OCI-LY3 (cell line): ENCODE measurements at regions not wholly inside any gene's neighbourhood (a gene's known extent, or its start where the extent isn't known, plus 50 kb on each side); places are given as distances from the start of the nearest gene placed in this dataset.

Experiments
- H2AFZ ChIP-seq: fragments of 200-600, 300-600 bp; shearing (Covaris generic); 2 replicates; pipeline ENCODE4 v1.6.0; 2014; ENCODE audit warnings: antibody characterized with exemption, low read depth, low read length
- H3K27ac ChIP-seq: fragments of 200-600, 300-600 bp; sonication (generic); 2 replicates; pipeline ENCODE4 v1.5.1; 2014; ENCODE audit warnings: mild to moderate bottlenecking, low read length, moderate library complexity, mixed read lengths
- H3K27me3 ChIP-seq: fragments of 200-600, 300-600 bp; sonication (generic); 2 replicates; pipeline ENCODE4 v1.6.1; 2014; ENCODE audit warnings: low read depth, low read length, mixed read lengths
- H3K36me3 ChIP-seq: fragments of 200-600, 300-600 bp; sonication (generic); replicated peaks from 2 replicates; pipeline ENCODE3; 2014; ENCODE audit warnings: low read depth, low read length, mixed read lengths
- H3K4me1 ChIP-seq: fragments of 300-600, 200-600 bp; sonication (generic); 2 replicates; pipeline ENCODE4 v1.6.1; 2014; ENCODE audit warnings: low read length, mixed read lengths
- H3K4me2 ChIP-seq: fragments of 200-600, 300-600 bp; sonication (generic); 2 replicates; pipeline ENCODE4 v1.6.1; 2014; ENCODE audit warnings: low read length, mixed read lengths
- H3K4me3 ChIP-seq: fragments of 300-600, 200-600 bp; sonication (generic); 2 replicates; pipeline ENCODE4 v1.5.1; 2014; ENCODE audit warnings: antibody characterized with exemption, mild to moderate bottlenecking, low read length, moderate library complexity
- H3K79me2 ChIP-seq: fragments of 300-600, 200-600 bp; shearing (Covaris generic); 2 replicates; pipeline ENCODE4 v1.6.1; 2014; ENCODE audit warnings: mild to moderate bottlenecking, low read length, mixed read lengths
- H3K9ac ChIP-seq: fragments of 300-600, 200-600 bp; shearing (Covaris generic); 2 replicates; pipeline ENCODE4 v1.6.0; 2014; ENCODE audit warnings: mild to moderate bottlenecking, low read length, moderate library complexity
- H3K9me3 ChIP-seq: fragments of 200-600, 300-600 bp; shearing (Covaris generic); 2 replicates; pipeline ENCODE4 v1.6.1; 2014; ENCODE audit warnings: low read length, mixed read lengths; ENCODE audit not compliant: insufficient read depth
- H4K20me1 ChIP-seq: fragments of 200-600, 300-600 bp; sonication (generic); 2 replicates; pipeline ENCODE4 v1.6.1; 2016; ENCODE audit warnings: low read length, mixed read lengths; ENCODE audit not compliant: insufficient read depth
- CTCF ChIP-seq: fragments of 200-600, 300-600 bp; sonication (generic); IDR thresholded peaks from 2 replicates; pipeline ENCODE4 v1.5.1; 2014; ENCODE audit warnings: antibody characterized with exemption, low read length, low read depth
- EZH2phosphoT487 ChIP-seq: fragments of 200-600 bp; shearing (Covaris generic); IDR thresholded peaks from 2 replicates; pipeline ENCODE4 v1.6.1; 2018; ENCODE audit warnings: antibody characterized with exemption, mixed run types, low read depth

- Histone ChIP-seq H3K4me2 (no peak overlapping the region), H3K9me3 (no peaks in the 10 kb centered on the region)
Measured at GRCh38 chr3:65166531-65166930, 478.7 kb upstream of the ADAMTS9 start.

GRCh38 chr3:65158023-65158422 lies 470.2 kb upstream of the ADAMTS9 start:
- no peaks in the 10 kb centered on the region for H3K27me3 ChIP-seq
- H2AFZ ChIP-seq = no peak overlapping the region
- no peaks in the 10 kb centered on the region for H3K4me1 ChIP-seq
- no peaks in the 10 kb centered on the region for H3K36me3 ChIP-seq
- no peak overlapping the region for H3K27ac ChIP-seq
- H4K20me1 ChIP-seq = no peaks in the 10 kb centered on the region
- H3K4me3 ChIP-seq = no peak overlapping the region
- no peaks in the 10 kb centered on the region for H3K9me3 ChIP-seq
- TF ChIP-seq CTCF = no peak
- no peak overlapping the region for H3K9ac ChIP-seq
- H3K4me2 ChIP-seq = no peak overlapping the region
- no peaks in the 10 kb centered on the region for H3K79me2 ChIP-seq

More at GRCh38 chr3:65166531-65166930, 478.7 kb upstream of the ADAMTS9 start:
- Histone ChIP-seq H3K4me3 (no peak overlapping the region), H3K27me3 (no peaks in the 10 kb centered on the region), H3K79me2 (no peaks in the 10 kb centered on the region), H3K9ac (no peak overlapping the region), H4K20me1 (no peaks in the 10 kb centered on the region), H3K4me1 (no peaks in the 10 kb centered on the region), H2AFZ (no peak overlapping the region), H3K27ac (no peak overlapping the region), H3K36me3 (no peaks in the 10 kb centered on the region)
- TF ChIP-seq CTCF (no peak), EZH2phosphoT487 (no peak)

GRCh38 chr3:65153850-65154512 lies 466.2 kb upstream of the ADAMTS9 start:
- Histone ChIP-seq H3K79me2 (no peaks in the 10 kb centered on the region), H2AFZ (no peak overlapping the region), H3K4me1 (no peaks in the 10 kb centered on the region), H3K9ac (no peak overlapping the region), H3K36me3 (no peaks in the 10 kb centered on the region), H3K9me3 (no peaks in the 10 kb centered on the region), H4K20me1 (no peaks in the 10 kb centered on the region), H3K4me2 (no peak overlapping the region), H3K27me3 (no peaks in the 10 kb centered on the region), H3K27ac (no peak overlapping the region), H3K4me3 (no peak overlapping the region)
- TF ChIP-seq EZH2phosphoT487 (no peak), CTCF (no peak)

GRCh38 chr3:65151666-65152065 lies 463.9 kb upstream of the ADAMTS9 start:
- H3K4me3 ChIP-seq = no peak overlapping the region
- TF ChIP-seq EZH2phosphoT487 = no peak
- H3K9ac ChIP-seq = no peak overlapping the region
- no peak overlapping the region for H3K27ac ChIP-seq
- no peaks in the 10 kb centered on the region for H3K9me3 ChIP-seq
- H3K4me1 ChIP-seq = no peaks in the 10 kb centered on the region
- no peaks in the 10 kb centered on the region for H3K79me2 ChIP-seq
- H3K27me3 ChIP-seq = no peaks in the 10 kb centered on the region
- no peaks in the 10 kb centered on the region for H4K20me1 ChIP-seq
- H3K4me2 ChIP-seq = no peak overlapping the region
- H3K36me3 ChIP-seq = no peaks in the 10 kb centered on the region
- H2AFZ ChIP-seq = no peak overlapping the region
